ENCODE measurements at regions not wholly inside any gene's neighbourhood (a gene's known extent, or its start where the extent isn't known, plus 50 kb on each side); places are given as distances from the start of the nearest gene placed in this dataset.

GRCh38 chr22:49244466-49245420, 582.9 kb downstream of the BRD1 start:
- no peak for ATAC-seq
- TF ChIP-seq TSHZ2 (CRISPR knock-in tag; IDR thresholded peaks at IDR 0.05) (no peak), ZNF565 (CRISPR knock-in tag; conservative IDR thresholded peaks at IDR 0.05; ENCODE audit: low read depth) (no peak), POU6F1 (CRISPR knock-in tag; IDR thresholded peaks at IDR 0.05; ENCODE audit: borderline replicate concordance, low read depth) (no peak), ZC3H10 (CRISPR knock-in tag; IDR thresholded peaks at IDR 0.05) (no peak), CREB5 (CRISPR knock-in tag; IDR thresholded peaks at IDR 0.05; ENCODE audit: low read depth) (no peak), ISL1 (CRISPR knock-in tag; IDR thresholded peaks at IDR 0.05) (no peak), CSRNP3 (CRISPR knock-in tag; IDR thresholded peaks at IDR 0.05) (no peak), SNAI2 (CRISPR knock-in tag; IDR thresholded peaks at IDR 0.05) (no peak), CSDC2 (CRISPR knock-in tag; IDR thresholded peaks at IDR 0.05) (no peak)

- no peak for TF ChIP-seq ARNTL (CRISPR knock-in tag; IDR thresholded peaks at IDR 0.05; ENCODE audit: borderline replicate concordance, low read depth)
- no peak for TF ChIP-seq POU6F1 (CRISPR knock-in tag; IDR thresholded peaks at IDR 0.05; ENCODE audit: borderline replicate concordance, low read depth)
- TF ChIP-seq CSRNP3 (CRISPR knock-in tag; IDR thresholded peaks at IDR 0.05), result no peak
- TF ChIP-seq TCF4 (CRISPR knock-in tag; IDR thresholded peaks at IDR 0.05; ENCODE audit: borderline replicate concordance), result no peak
- TF ChIP-seq SNAI2 (CRISPR knock-in tag; IDR thresholded peaks at IDR 0.05), result no peak
- TF ChIP-seq ZNF70 (CRISPR knock-in tag; IDR thresholded peaks at IDR 0.05), result no peak
- no peak for TF ChIP-seq ZFP3 (CRISPR knock-in tag; IDR thresholded peaks at IDR 0.05)
- TF ChIP-seq ZFP30 (CRISPR knock-in tag; IDR thresholded peaks at IDR 0.05), result no peak
- no peak for TF ChIP-seq CSDC2 (CRISPR knock-in tag; IDR thresholded peaks at IDR 0.05)
- TF ChIP-seq RARB (CRISPR knock-in tag; IDR thresholded peaks at IDR 0.05), result no peak
- no peak for TF ChIP-seq ESRRG (CRISPR knock-in tag; IDR thresholded peaks at IDR 0.05)
- TF ChIP-seq BACH2 (CRISPR knock-in tag; IDR thresholded peaks at IDR 0.05; ENCODE audit: borderline replicate concordance), result no peak
- no peak for TF ChIP-seq PPARA (CRISPR knock-in tag; IDR thresholded peaks at IDR 0.05; ENCODE audit: borderline replicate concordance)
- ATAC-seq, result no peak
Measured at GRCh38 chr22:49243965-49244364, 583.7 kb downstream of the BRD1 start.

All from SK-N-SH treated with all-trans-retinoic acid at 6 μM for 48 hours (cell line).